ENCODE measurements at regions not wholly inside any gene's neighbourhood (a gene's known extent, or its start where the extent isn't known, plus 50 kb on each side); places are given as distances from the start of the nearest gene placed in this dataset.

GRCh38 chr4:23023666-23024065 is 330.9 kb downstream of the GBA3 start:
- H4K20me1 ChIP-seq (ENCODE audit: insufficient read depth, low read length), result no peaks in the 10 kb centered on the region
- no peak overlapping the region for H2AFZ ChIP-seq (ENCODE audit: low read length)
- no peak for DNase-seq (ENCODE audit: low spot score)
- no peak for FAIRE-seq
- no peak for ATAC-seq
- in situ Hi-C loops (cut with HindIII; ENCODE audit: extremely low pct_ligation_motif_present, low pct_unique_long_range_greater_than_20kb) (no loop called here), intact Hi-C loops (cut with micrococcal nuclease; ENCODE audit: unreplicated experiment) (no loop called here)
- H3K4me2 ChIP-seq (ENCODE audit: low read depth, low read length), result no peak overlapping the region
- BruUV-seq (replicated peaks), result no TSS peak
- no peak overlapping the region for H3K27ac ChIP-seq (ENCODE audit: extremely low read length, insufficient read depth, low read length)
- ChIA-PET CTCF (ENCODE audit: low intra/inter-chr PET ratio, low total read pairs) (no interaction called here), POLR2A (no interaction called here)
- TF ChIP-seq ZNF557 (CRISPR knock-in tag; IDR thresholded peaks at IDR 0.05), result no peak
- no peak for TF ChIP-seq ZNF672 (CRISPR knock-in tag; IDR thresholded peaks at IDR 0.05)
- TF ChIP-seq ZBTB1 (CRISPR knock-in tag; IDR thresholded peaks at IDR 0.05; ENCODE audit: borderline replicate concordance), result no peak
- no peak for TF ChIP-seq ZNF337 (CRISPR knock-in tag; IDR thresholded peaks at IDR 0.05; ENCODE audit: borderline replicate concordance, low read depth)
- no peak for TF ChIP-seq ZNF597 (CRISPR knock-in tag; IDR thresholded peaks at IDR 0.05)
- no peak for TF ChIP-seq BCL3 (CRISPR knock-in tag; IDR thresholded peaks at IDR 0.05)
- TF ChIP-seq HDAC6 (IDR thresholded peaks at IDR 0.05; ENCODE audit: low read depth, low read length), result no peak
- TF ChIP-seq ZNF451 (CRISPR knock-in tag; IDR thresholded peaks at IDR 0.05), result no peak
- no peak for TF ChIP-seq ZNF207 (IDR thresholded peaks at IDR 0.05; ENCODE audit: borderline replicate concordance)
- no peak for TF ChIP-seq MAF1 (CRISPR knock-in tag; IDR thresholded peaks at IDR 0.05; ENCODE audit: borderline replicate concordance)
- 0% methylated on average over 1 of the region's 1 CpG for WGBS (ENCODE audit: low lambda C conversion rate)
- H3K4me1 ChIP-seq (ENCODE audit: insufficient read depth, low read length), result no peaks in the 10 kb centered on the region
- no peak overlapping the region for H3K4me3 ChIP-seq (replicated peaks in 1 of 3; ENCODE audit: insufficient read depth in 1 of 3, low read depth in 2 of 3, low read length in 3 of 3)
- H3K79me2 ChIP-seq (ENCODE audit: insufficient read depth, low read length), result no peaks in the 10 kb centered on the region
- 0 out of 2 replicates have a peak, but pooled peaks cover 4% of the 10 kb centered on the region for H3K9me3 ChIP-seq (ENCODE audit: low read length)
- no peaks in the 10 kb centered on the region for H3K36me3 ChIP-seq (replicated peaks in 1 of 2; ENCODE audit: control insufficient read depth in 1 of 2, insufficient read depth in 2 of 2, low read length in 2 of 2)
- H3K9ac ChIP-seq (ENCODE audit: insufficient read depth, low read depth, low read length), result no peak overlapping the region
- H3K27me3 ChIP-seq (ENCODE audit: control insufficient read depth in 1 of 2, insufficient read depth in 2 of 2, low read length in 2 of 2), result no peaks in the 10 kb centered on the region

Measured in HepG2 (cell line).